ENCODE measurements at regions not wholly inside any gene's neighbourhood (a gene's known extent, or its start where the extent isn't known, plus 50 kb on each side); places are given as distances from the start of the nearest gene placed in this dataset.

DNA sequence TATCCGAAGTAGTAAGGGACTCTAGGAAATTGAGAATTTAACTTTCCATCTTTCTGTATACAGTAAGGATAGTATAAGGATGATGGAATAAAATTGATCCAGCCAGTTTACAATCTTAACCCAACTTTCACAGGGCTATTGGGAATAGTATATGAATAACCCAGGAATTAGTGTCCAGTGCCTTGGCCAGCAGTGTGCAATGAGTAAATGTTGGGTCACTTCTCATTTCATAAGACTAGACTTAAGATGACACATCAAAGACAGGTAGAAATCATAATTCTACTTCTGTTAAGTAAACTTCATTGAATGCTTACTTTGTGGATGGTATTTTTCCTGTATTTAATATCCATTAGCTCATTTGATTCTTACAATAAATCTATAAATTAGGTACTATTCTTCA, 949.6 kb upstream of the GOT2 start:
- TF ChIP-seq TAF1 (IDR thresholded peaks at IDR 0.05; ENCODE audit: borderline replicate concordance, insufficient read depth, low read length) (no peak), SIN3A (IDR thresholded peaks at IDR 0.05; ENCODE audit: borderline replicate concordance, insufficient read depth, low read length) (no peak), POLR2AphosphoS5 (IDR thresholded peaks at IDR 0.05; ENCODE audit: low read depth, low read length) (no peak), REST (IDR thresholded peaks at IDR 0.05; ENCODE audit: insufficient read depth in 1 of 2, low read depth in 2 of 2, low read length in 2 of 2) (no peak), FOXP2 (optimal IDR thresholded peaks at IDR 0.05; ENCODE audit: borderline replicate concordance, extremely low read depth, extremely low read length, insufficient read depth) (no peak)

All from PFSK-1 (cell line).